CD4-positive, alpha-beta T cell treated with Interleukin-6 for 4 hours (primary cell): ENCODE measurements at regions not wholly inside any gene's neighbourhood (a gene's known extent, or its start where the extent isn't known, plus 50 kb on each side); places are given as distances from the start of the nearest gene placed in this dataset.
"Not testable (repeated sequence)": the region's sequence is repeated elsewhere in the genome, so short reads cannot be mapped to it uniquely, and the experiment has no call there.

Experiments
- DNase-seq: peaks from one replicate; pipeline ENCODE4 v3.0.0-alpha.2; 2020; ENCODE audit warnings: mixed read lengths

DNA sequence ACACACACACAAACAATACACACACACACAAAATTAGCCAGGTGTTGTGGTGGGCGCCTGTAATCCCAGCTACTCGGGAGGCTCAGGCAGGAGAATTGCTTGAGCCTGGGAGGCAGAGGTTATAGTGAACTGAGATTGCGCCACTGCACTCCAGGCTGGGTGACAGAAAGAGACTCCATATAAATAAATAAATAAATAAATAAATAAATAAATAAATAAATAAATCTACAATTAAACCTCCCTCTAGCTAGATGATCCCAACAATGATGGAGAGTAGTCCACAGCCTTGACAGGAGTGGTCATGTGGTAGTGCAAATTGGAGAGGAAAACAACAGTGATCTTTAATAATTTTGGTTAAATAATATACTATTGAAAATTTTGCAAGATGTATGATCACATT, 1739.0 kb upstream of the C9orf72 start:
- no peak for DNase-seq

DNA sequence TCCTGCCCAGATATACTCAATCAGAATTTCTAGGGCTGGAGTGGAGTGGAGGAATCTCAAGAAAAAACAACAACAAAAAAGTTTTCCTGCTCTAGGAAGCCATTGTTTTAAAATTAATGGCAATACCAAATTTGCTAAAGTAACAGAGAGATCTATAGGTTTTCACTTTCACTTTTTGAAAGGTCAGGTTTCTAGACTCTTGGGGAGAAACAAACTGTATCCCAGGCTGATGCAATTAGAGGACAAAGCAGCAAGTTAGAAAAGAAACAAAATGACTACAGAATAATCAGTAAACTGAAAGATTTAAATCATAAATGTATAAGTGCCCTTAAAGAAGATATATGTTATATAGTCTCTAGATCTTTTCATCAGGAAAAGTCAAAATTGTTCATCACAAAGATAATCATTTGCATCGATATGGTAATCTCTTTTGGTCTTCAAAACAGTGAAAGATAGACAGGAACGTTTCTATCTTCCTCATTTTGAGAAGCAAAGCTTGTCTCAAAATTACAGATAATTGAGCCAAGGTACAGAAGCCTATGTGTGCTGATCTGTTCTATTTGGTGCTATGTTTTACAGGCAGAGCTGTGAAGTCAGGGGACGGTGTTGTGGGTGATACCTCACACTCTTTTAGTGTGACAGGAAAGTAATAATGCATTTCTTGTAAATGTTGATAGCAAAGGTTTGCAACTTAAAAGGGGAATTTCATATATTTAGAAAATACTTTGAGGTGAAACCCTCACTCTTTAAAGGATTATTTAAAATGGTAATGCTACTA, 1746.6 kb upstream of the C9orf72 start:
- DNase-seq = no peak

GRCh38 chr9:29322240-29322639, 1749.0 kb upstream of the C9orf72 start:
- no peak for DNase-seq

- no peak for DNase-seq
Observed at GRCh38 chr9:29325894-29326293, 1752.6 kb upstream of the C9orf72 start.

DNA sequence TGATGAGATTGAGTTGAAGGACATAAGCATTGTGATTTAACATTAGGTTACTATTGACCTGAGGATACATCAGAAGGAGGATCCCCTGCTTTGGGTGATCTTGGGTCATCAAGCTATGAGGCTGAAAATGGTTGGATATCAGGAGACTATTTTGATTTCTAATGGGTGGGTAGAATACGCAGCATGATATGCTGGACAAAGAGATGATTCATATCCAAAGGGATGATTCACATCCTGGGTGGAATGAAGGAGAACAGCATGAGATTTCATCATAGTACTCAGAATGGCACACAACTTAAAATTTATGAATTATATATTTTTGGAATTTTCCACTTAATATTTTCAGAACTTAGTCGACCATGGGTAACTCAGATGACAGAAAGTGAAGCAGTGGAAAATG, 1759.5 kb upstream of the C9orf72 start:
- DNase-seq = no peak

DNA sequence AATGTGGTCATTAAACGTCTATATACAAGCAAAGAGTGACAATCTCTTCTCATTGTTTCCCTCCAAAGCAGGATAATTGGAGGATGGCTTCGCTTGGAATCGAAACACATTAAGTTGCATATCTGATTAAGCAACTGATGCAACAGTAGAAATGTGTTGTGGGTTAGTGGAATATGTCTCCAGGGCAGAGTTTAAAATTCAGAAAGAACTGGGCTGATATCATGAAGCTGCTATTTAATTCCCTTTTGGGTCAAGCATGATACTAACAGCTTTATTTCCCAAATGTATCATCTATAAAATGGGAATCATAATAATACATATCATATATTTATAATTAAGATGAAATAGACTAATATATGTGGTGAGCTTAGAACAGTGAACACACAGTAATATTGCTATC, 1763.0 kb upstream of the C9orf72 start:
- no peak for DNase-seq

GRCh38 chr9:29339387-29339786, 1766.1 kb upstream of the C9orf72 start:
- DNase-seq = no peak

DNA sequence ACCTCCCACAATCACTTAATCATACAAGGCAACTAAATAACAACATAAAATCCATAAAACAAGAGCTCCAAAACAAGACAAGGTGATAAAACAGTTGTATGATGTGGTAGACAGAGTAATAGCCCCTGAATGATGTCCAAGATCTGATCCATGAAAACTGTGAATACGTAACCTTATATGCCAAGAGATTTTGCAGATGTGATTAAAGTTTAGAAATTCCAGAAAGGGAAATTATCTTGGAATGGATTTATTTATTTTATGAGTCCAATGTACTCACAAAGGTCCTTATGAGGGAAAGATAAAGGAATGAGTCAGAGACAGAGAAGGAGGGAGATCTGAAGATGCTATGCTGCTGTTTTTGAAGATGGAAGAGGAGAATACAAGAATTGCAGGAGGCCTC, 1775.7 kb upstream of the C9orf72 start:
- no peak for DNase-seq

DNA sequence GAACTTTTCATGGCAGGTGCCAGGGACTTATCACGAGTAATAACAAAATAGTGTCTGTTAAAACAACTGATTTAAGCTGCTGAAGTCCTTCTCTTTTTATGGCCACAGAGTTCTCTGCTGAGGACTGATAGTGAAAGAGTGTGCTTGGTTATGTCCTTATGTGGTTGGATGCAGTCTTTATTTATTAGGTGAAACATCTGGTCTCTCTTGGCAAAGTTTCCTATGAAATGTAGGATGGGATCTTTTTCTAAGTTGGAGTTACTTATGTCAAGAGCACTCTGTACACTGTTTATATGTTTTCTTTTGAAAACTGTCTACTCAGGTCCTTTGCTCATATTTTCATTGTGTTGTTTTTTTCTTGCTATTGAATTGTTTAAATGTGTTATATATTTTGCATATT, 1816.1 kb upstream of the C9orf72 start:
- DNase-seq = no peak

GRCh38 chr9:29390859-29391258, 1817.6 kb upstream of the C9orf72 start:
- no peak for DNase-seq

- no peak for DNase-seq
Observed at GRCh38 chr9:29393064-29393463, 1819.8 kb upstream of the C9orf72 start.

GRCh38 chr9:29394855-29395254, 1821.6 kb upstream of the C9orf72 start:
- DNase-seq = no peak

- DNase-seq = no peak
Observed at GRCh38 chr9:29397148-29397547, 1823.9 kb upstream of the C9orf72 start.

- no peak for DNase-seq
Observed at GRCh38 chr9:29416204-29416603, 1842.9 kb upstream of the C9orf72 start.

- no peak for DNase-seq
Observed at GRCh38 chr9:29422438-29422837, 1849.2 kb upstream of the C9orf72 start.

GRCh38 chr9:29432191-29432590, 1858.9 kb upstream of the C9orf72 start:
- no peak for DNase-seq

- not testable (repeated sequence) for DNase-seq
Observed at GRCh38 chr9:29432656-29433055, 1859.4 kb upstream of the C9orf72 start.

DNA sequence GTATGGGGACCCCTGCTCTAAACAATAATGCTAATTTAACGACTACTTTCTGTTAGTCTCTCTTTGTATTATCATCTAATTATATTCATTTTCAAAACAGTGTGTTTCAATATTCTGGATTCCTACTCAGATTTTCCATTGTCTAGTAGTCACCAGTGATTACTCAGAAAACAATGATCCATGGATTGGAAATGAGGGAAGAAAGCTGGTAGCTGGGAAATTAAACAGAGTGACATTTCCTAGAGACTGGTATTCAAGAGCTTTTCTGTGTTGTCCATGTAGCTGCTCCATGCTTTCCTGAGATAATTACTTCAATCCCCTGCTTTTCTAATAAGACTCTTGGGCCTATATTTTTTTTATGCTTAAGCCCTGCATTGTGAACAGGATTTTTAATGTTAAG, 1862.1 kb upstream of the C9orf72 start:
- DNase-seq = no peak

- no peak for DNase-seq
Observed at GRCh38 chr9:29437526-29437925, 1864.2 kb upstream of the C9orf72 start.

DNA sequence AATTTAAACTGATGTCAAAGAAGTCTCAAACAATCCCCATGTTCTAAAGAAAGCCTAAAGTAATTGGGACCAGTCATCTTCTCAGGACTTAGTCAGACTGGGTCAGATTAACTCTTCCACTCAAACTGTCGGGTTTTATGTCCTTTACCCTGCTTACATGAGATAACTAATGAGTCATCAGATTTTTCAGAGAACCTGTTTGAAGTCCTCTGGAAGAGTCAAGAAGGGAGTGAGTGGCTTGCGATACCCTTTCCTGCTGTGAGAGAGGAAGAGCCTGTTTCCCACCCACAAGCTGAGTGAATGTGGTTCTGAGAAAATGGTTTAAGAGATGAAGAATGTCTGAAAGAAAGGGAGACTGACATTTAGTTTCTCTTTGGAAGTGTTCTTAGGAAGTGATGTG, 1866.7 kb upstream of the C9orf72 start:
- DNase-seq = no peak

DNA sequence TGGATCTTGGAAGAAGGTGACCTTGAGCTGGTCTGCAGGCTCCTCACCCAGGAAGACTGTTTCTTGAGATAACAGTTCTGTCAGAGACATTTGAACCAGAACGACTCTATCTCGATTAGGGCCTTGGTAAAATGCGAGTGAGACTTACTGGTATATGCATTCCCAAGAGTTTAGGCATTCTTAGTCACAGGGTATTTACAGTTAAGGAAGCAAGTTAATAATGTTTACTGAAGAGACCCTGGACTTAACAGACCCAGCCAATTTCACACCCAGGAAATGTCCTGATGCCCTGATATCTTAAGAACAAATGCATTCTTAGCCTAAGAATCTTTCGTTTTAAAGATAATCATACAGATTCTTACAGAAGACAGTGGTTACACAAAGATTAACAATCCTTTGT, 1867.2 kb upstream of the C9orf72 start:
- DNase-seq = no peak

- DNase-seq = no peak
Observed at GRCh38 chr9:29445751-29446150, 1872.5 kb upstream of the C9orf72 start.

- no peak for DNase-seq
Observed at GRCh38 chr9:29449306-29449705, 1876.0 kb upstream of the C9orf72 start.

DNA sequence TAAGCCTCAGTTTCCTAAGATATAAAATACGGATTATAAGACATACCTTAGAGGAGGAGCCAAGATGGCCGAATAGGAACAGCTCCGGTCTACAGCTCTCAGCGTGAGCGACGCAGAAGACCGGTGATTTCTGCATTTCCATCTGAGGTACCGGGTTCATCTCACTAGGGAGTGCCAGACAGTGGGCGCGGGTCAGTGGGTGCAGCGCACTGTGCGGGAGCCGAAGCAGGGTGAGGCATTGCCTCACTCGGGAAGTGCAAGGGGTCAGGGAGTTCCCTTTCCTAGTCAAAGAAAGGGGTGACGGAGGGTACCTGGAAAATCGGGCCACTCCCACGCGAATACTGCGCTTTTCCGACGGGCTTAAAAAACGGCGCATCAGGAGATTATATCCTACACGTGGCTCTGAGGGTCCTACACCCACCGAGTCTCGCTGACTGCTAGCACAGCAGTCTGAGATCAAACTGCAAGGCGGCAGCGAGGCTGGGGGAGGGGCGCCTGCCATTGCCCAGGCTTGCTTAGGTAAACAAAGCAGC, 1877.1 kb upstream of the C9orf72 start:
- not testable (repeated sequence) for DNase-seq

DNA sequence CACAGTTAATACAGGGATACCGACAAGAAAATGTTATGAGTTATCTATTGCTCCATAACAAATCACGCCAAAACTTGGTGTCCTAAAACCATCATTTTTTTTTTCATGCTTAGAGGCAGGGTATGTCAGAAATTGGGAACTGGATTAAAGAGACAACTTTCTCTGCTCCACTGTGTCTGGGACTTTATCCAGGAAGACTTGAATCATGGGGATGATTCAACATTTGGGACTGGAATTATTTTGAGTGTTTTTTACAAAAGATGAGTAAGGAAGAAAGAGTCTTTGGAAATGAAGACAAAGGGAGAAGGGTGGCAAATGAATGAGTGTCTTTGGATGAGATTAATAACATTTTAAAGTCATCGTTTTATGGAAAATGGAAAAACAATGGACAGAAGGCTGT, 1883.7 kb upstream of the C9orf72 start:
- DNase-seq = no peak
